Adrenal gland (tissue), 5 donors: ENCODE measurements at regions not wholly inside any gene's neighbourhood (a gene's known extent, or its start where the extent isn't known, plus 50 kb on each side); places are given as distances from the start of the nearest gene placed in this dataset.

Experiments
- CTCF ChIP-seq, 6 experiments: fragments of 450-650 bp in 4 of 6; fragments of 200-600 bp in 2 of 6; sonication (generic) in 1 of 6; IDR thresholded peaks; 1 replicate in 5 of 6; 2 replicates in 1 of 6; pipeline versions ENCODE4 v1.5.1 to v1.8.0; 2016 to 2021; ENCODE audit warnings: antibody characterized with exemption in 6 of 6, mild to moderate bottlenecking in 2 of 6, moderate library complexity in 1 of 6
- POLR2A ChIP-seq, 2 donors: fragments of 450-650 bp; IDR thresholded peaks; one replicate each; pipeline ENCODE4 v1.6.1; 2017; ENCODE audit warnings: antibody characterized with exemption in 2 of 2, mild to moderate bottlenecking in 2 of 2, moderate library complexity in 1 of 2
- donor health status: DM: no; HTN: no; CAD: no.

GRCh38 chr2:128611421-128612320 is 293.0 kb upstream of the HS6ST1 start:
- TF ChIP-seq CTCF (IDR thresholded peaks at IDR 0.05) (no peak), POLR2A (IDR thresholded peaks at IDR 0.05) (no peak)
